Endothelial cell (in vitro differentiated cells): ENCODE measurements at regions not wholly inside any gene's neighbourhood (a gene's known extent, or its start where the extent isn't known, plus 50 kb on each side); places are given as distances from the start of the nearest gene placed in this dataset.

Experiments used
- DNase-seq: peaks from one replicate; pipeline ENCODE4 v3.0.0; 2021; ENCODE audit warnings: low spot score
- H3K27ac Mint-ChIP-seq: one replicate; pipeline ENCODE4 v1.8.0; 2021; ENCODE audit warnings: mixed read lengths, inconsistent platforms; ENCODE audit not compliant: unreplicated experiment
- H3K27me3 Mint-ChIP-seq: one replicate; pipeline ENCODE4 v1.8.0; 2021; ENCODE audit warnings: mild to moderate bottlenecking, moderate library complexity, mixed read lengths, inconsistent platforms; ENCODE audit not compliant: unreplicated experiment
- H3K36me3 Mint-ChIP-seq: one replicate; pipeline ENCODE4 v1.8.0; 2021; ENCODE audit warnings: mild to moderate bottlenecking, low read depth, mixed read lengths, inconsistent platforms; ENCODE audit not compliant: unreplicated experiment
- H3K4me1 Mint-ChIP-seq: one replicate; pipeline ENCODE4 v1.8.0; 2021; ENCODE audit warnings: mild to moderate bottlenecking, mixed read lengths, inconsistent platforms; ENCODE audit not compliant: unreplicated experiment
- H3K4me3 Mint-ChIP-seq: one replicate; pipeline ENCODE4 v1.8.0; 2021; ENCODE audit warnings: mild to moderate bottlenecking, mixed read lengths, inconsistent platforms; ENCODE audit not compliant: unreplicated experiment
- H3K9me3 Mint-ChIP-seq: one replicate; pipeline ENCODE4 v1.8.0; 2021; ENCODE audit warnings: mixed read lengths, inconsistent platforms; ENCODE audit not compliant: unreplicated experiment
- TF ChIP-seq, protein P1 (sequence below): fragments of 200-600 bp; sonication (generic); IDR thresholded peaks from one replicate; pipeline ENCODE4 v1.5.0; 2021; ENCODE audit warnings: antibody characterized with exemption; ENCODE audit not compliant: unreplicated experiment

GRCh38 chr1:17903386-17903785, 148.3 kb downstream of the ACTL8 start:
- Mint-ChIP-seq H3K27me3 (no peaks in the 10 kb centered on the region), H3K36me3 (no peaks in the 10 kb centered on the region)

GRCh38 chr1:17904290-17904689, 149.2 kb downstream of the ACTL8 start:
- DNase-seq = no peak
- TF ChIP-seq, protein P1, sequence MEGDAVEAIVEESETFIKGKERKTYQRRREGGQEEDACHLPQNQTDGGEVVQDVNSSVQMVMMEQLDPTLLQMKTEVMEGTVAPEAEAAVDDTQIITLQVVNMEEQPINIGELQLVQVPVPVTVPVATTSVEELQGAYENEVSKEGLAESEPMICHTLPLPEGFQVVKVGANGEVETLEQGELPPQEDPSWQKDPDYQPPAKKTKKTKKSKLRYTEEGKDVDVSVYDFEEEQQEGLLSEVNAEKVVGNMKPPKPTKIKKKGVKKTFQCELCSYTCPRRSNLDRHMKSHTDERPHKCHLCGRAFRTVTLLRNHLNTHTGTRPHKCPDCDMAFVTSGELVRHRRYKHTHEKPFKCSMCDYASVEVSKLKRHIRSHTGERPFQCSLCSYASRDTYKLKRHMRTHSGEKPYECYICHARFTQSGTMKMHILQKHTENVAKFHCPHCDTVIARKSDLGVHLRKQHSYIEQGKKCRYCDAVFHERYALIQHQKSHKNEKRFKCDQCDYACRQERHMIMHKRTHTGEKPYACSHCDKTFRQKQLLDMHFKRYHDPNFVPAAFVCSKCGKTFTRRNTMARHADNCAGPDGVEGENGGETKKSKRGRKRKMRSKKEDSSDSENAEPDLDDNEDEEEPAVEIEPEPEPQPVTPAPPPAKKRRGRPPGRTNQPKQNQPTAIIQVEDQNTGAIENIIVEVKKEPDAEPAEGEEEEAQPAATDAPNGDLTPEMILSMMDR = no peak
- H3K27me3 Mint-ChIP-seq = no peaks in the 10 kb centered on the region
- H3K9me3 Mint-ChIP-seq = no peaks in the 10 kb centered on the region
- no peaks in the 10 kb centered on the region for H3K4me1 Mint-ChIP-seq
- H3K4me3 Mint-ChIP-seq = no peak overlapping the region
- H3K27ac Mint-ChIP-seq = no peak overlapping the region
- H3K36me3 Mint-ChIP-seq = no peaks in the 10 kb centered on the region

More at GRCh38 chr1:17903386-17903785, 148.3 kb downstream of the ACTL8 start:
- no peak overlapping the region for H3K4me3 Mint-ChIP-seq
- no peak for DNase-seq
- no peaks in the 10 kb centered on the region for H3K4me1 Mint-ChIP-seq
- H3K9me3 Mint-ChIP-seq = no peaks in the 10 kb centered on the region
- no peak overlapping the region for H3K27ac Mint-ChIP-seq
- TF ChIP-seq, protein P1 = no peak

DNA sequence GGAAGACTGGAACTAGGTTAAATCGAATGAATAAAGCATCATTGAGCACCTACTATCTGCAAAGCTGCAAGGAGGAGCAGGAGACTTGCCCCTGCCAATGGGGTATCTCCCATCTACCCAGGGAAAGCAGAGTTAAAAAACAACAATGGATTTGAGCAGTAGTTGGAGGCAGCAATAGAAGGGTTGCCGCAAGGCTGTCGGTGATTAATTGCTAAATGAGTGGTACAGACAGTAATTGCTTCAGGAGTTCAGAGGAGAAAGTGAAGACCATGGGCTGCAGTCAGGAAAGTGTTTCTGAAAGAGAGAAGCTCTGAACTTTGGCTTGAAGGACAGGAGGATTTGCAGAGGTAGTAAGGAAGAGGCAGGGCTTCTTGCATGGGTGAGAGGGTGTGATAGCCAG, 152.9 kb downstream of the ACTL8 start:
- Mint-ChIP-seq H3K27ac (no peak overlapping the region), H3K9me3 (no peaks in the 10 kb centered on the region), H3K4me1 (peaks cover 4% of the 10 kb centered on the region), H3K27me3 (no peaks in the 10 kb centered on the region), H3K4me3 (no peak overlapping the region), H3K36me3 (no peaks in the 10 kb centered on the region)
- no peak for DNase-seq
- TF ChIP-seq, protein P1 = no peak

- Mint-ChIP-seq H3K36me3 (no peaks in the 10 kb centered on the region), H3K4me1 (peaks cover 4% of the 10 kb centered on the region), H3K9me3 (no peaks in the 10 kb centered on the region), H3K4me3 (no peak overlapping the region), H3K27ac (no peak overlapping the region), H3K27me3 (no peaks in the 10 kb centered on the region)
- TF ChIP-seq, protein P1 = no peak
- no peak for DNase-seq
Measured at GRCh38 chr1:17908945-17909344, 153.8 kb downstream of the ACTL8 start.

GRCh38 chr1:17909634-17910033, 154.5 kb downstream of the ACTL8 start:
- Mint-ChIP-seq H3K27me3 (no peaks in the 10 kb centered on the region), H3K4me3 (no peak overlapping the region), H3K36me3 (no peaks in the 10 kb centered on the region), H3K4me1 (peaks cover 4% of the 10 kb centered on the region), H3K9me3 (no peaks in the 10 kb centered on the region), H3K27ac (no peak overlapping the region)
- TF ChIP-seq, protein P1 = peak; percentile 40
- peak; percentile 23 for DNase-seq
